Neural crest cell (in vitro differentiated cells): ENCODE measurements at regions not wholly inside any gene's neighbourhood (a gene's known extent, or its start where the extent isn't known, plus 50 kb on each side); places are given as distances from the start of the nearest gene placed in this dataset.

Experiments used
- DNase-seq: peaks from one replicate; pipeline ENCODE4 v3.0.0; 2021; ENCODE audit warnings: low read depth, mixed read lengths, low spot score
- H3K27ac Mint-ChIP-seq: one replicate; pipeline ENCODE4 v1.8.0; 2021; ENCODE audit warnings: mild to moderate bottlenecking, mixed read lengths; ENCODE audit not compliant: unreplicated experiment
- H3K27me3 Mint-ChIP-seq: 2 replicates; pipeline ENCODE4 v1.8.0; 2021; ENCODE audit warnings: low read depth, mild to moderate bottlenecking, mixed read lengths
- H3K36me3 Mint-ChIP-seq: 2 replicates; pipeline ENCODE4 v1.8.0; 2021; ENCODE audit warnings: low read depth, mild to moderate bottlenecking, mixed read lengths
- H3K4me1 Mint-ChIP-seq: 2 replicates; pipeline ENCODE4 v1.8.0; 2021; ENCODE audit warnings: mixed read lengths
- H3K4me3 Mint-ChIP-seq: one replicate; pipeline ENCODE4 v1.8.0; 2021; ENCODE audit warnings: mild to moderate bottlenecking, mixed read lengths
- H3K9me3 Mint-ChIP-seq: 2 replicates; pipeline ENCODE4 v1.8.0; 2021; ENCODE audit warnings: mixed read lengths
- CTCF ChIP-seq: fragments of 200-600 bp; sonication (generic); conservative IDR thresholded peaks from 2 replicates; pipeline ENCODE4 v1.5.0; 2021; ENCODE audit warnings: antibody characterized with exemption, mild to moderate bottlenecking

DNA sequence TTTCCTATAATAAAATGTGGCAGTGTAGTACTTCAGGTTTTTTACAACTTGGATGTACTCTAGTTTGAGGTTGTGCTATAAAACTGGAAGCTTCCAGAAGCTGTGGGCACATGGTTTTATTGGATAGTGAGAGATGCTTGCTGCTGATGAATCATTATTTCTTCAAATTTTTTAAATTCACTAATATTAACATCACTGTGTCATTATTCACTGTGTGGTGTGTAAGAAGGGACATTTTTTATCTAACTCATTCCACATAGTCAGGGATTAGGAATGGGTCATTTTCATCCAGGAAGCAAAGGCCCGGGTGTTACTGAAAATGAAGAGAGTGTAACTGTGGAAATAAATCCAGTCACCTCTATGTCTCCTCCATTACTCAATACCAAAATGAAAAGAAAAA, 421.0 kb downstream of the TENT5A start:
- Mint-ChIP-seq H3K4me1 (no peaks in the 10 kb centered on the region), H3K27ac (no peak overlapping the region), H3K9me3 (no peaks in the 10 kb centered on the region), H3K27me3 (no peaks in the 10 kb centered on the region), H3K36me3 (no peaks in the 10 kb centered on the region), H3K4me3 (no peak overlapping the region)
- no peak for DNase-seq
- no peak for TF ChIP-seq CTCF

DNA sequence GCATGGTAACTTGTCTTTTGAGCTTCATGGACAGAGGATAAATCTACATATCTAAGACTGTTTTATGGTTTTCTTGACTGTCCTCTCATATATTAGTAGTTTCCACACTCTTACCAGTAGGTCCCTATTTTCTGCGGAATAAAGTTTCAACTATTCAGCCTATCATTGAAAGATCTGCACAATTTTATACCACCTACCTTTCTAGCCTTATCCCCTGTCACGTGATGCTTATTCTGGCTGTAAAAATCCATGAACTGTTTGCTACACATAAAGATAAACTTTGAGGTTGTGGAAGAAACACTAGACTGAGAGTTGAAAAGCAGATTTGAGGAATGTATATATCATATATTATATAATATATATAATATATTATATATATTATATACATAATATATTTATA, 423.8 kb downstream of the TENT5A start:
- no peak for TF ChIP-seq CTCF
- DNase-seq, result no peak
- H3K9me3 Mint-ChIP-seq, result no peaks in the 10 kb centered on the region
- no peaks in the 10 kb centered on the region for H3K36me3 Mint-ChIP-seq
- H3K4me3 Mint-ChIP-seq, result no peak overlapping the region
- no peaks in the 10 kb centered on the region for H3K27me3 Mint-ChIP-seq
- no peak overlapping the region for H3K27ac Mint-ChIP-seq
- no peaks in the 10 kb centered on the region for H3K4me1 Mint-ChIP-seq

- Mint-ChIP-seq H3K4me1 (no peaks in the 10 kb centered on the region), H3K27ac (no peak overlapping the region), H3K27me3 (no peaks in the 10 kb centered on the region), H3K9me3 (no peaks in the 10 kb centered on the region), H3K4me3 (no peak overlapping the region), H3K36me3 (no peaks in the 10 kb centered on the region)
- no peak for DNase-seq
- TF ChIP-seq CTCF, result no peak
These were observed 425.5 kb downstream of the TENT5A start for GRCh38 chr6:81326881-81327561.

DNA sequence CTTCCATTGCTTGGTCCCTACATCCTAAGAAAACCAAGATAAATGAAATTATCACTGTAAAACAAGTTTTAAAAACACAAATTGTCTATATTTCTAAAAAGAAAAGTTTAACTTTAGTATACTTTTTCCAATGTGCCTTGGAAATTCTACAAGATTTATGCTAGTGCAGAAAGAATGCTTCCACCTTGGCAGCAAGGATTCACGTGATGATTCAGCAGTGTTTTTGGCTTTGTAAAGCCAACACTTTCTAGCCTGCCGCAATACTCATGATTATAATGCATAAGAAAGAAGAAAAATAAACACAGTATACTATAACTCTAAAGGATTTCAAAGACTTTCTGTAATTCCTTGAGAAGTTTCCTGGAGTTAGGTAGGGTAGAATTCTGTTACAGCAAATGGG, 442.7 kb downstream of the TENT5A start:
- Mint-ChIP-seq H3K36me3 (peaks cover 5% of the 10 kb centered on the region), H3K4me1 (peaks cover 15% of the 10 kb centered on the region), H3K9me3 (peaks cover 7% of the 10 kb centered on the region)

DNA sequence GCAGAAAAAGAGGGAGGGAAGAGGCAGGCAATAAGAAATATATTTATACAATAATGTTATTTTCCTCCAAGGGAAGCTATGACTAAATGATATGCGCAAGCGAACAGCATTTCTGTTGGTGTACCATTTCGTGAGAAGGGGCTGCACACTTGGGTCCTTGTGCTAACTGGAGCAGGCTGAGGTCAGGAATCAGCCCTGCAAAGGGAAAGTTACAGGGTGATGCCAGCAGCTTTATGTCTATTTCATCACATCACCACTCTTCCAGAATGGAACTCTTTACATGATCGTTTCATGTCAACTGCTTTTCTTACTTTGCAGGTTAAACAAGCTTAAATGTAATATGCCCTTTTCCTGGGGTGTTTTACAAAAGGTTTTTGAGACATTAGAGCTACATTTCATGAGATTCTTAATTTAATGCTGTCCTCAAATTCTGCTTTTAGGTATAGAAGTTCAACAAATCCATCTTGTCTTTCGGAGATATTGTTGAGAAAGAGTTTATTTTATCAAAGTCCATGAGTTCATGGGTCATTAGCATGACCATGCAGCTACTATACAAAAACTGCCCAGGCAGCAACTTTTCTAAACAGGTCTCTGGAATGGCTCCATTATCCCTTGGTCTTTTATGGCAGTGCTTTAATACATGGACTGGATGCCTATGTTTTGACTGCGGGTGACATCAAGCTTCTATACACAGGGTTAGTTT, 443.8 kb downstream of the TENT5A start:
- Mint-ChIP-seq H3K4me1 (peaks cover 15% of the 10 kb centered on the region), H3K27ac (no peak overlapping the region), H3K27me3 (no peaks in the 10 kb centered on the region), H3K9me3 (peaks cover 4% of the 10 kb centered on the region), H3K4me3 (no peak overlapping the region), H3K36me3 (peaks cover 4% of the 10 kb centered on the region)
- no peak for DNase-seq
- no peak for TF ChIP-seq CTCF

More for the DNA sequence above, 442.7 kb downstream of the TENT5A start:
- no peak for DNase-seq
- no peaks in the 10 kb centered on the region for H3K27me3 Mint-ChIP-seq
- H3K27ac Mint-ChIP-seq, result no peak overlapping the region
- TF ChIP-seq CTCF, result no peak
- H3K4me3 Mint-ChIP-seq, result no peak overlapping the region
